GM12878 (cell line): ENCODE measurements at regions not wholly inside any gene's neighbourhood (a gene's known extent, or its start where the extent isn't known, plus 50 kb on each side); places are given as distances from the start of the nearest gene placed in this dataset.

ENCODE experiments used
- CEBPB ChIP-seq, 2 experiments: fragments of 150-350 bp in 1 of 2; IDR thresholded peaks; 2 replicates each; pipeline ENCODE4 v1.6.1; 2012 to 2014; ENCODE audit warnings: low read depth in 2 of 2, low read length in 2 of 2, borderline replicate concordance in 1 of 2, inconsistent platforms in 1 of 2
- EP300 ChIP-seq, 2 experiments: fragments of 150-350 bp in 1 of 2; IDR thresholded peaks; 2 replicates each; pipeline ENCODE4 v1.6.1; 2011 to 2012; ENCODE audit warnings: low read depth in 2 of 2, low read length in 2 of 2, borderline replicate concordance in 1 of 2, improper control_type of control experiment in 1 of 2, inconsistent platforms in 1 of 2; ENCODE audit not compliant: control insufficient read depth in 1 of 2
- JUNB ChIP-seq: IDR thresholded peaks from 2 replicates; pipeline ENCODE4 v1.6.1; 2016; ENCODE audit warnings: antibody characterized with exemption, mild to moderate bottlenecking
- MAX ChIP-seq: IDR thresholded peaks from 2 replicates; pipeline ENCODE4 v1.6.1; 2012; ENCODE audit warnings: low read depth, low read length, improper control_type of control experiment
- NR2C2 ChIP-seq: IDR thresholded peaks from 2 replicates; pipeline ENCODE4 v1.6.1; 2011; ENCODE audit warnings: borderline replicate concordance, low read depth; ENCODE audit not compliant: control insufficient read depth, insufficient read length
- NRF1 ChIP-seq: conservative IDR thresholded peaks from 2 replicates; pipeline ENCODE4 v1.6.1; 2011; ENCODE audit warnings: mild to moderate bottlenecking, low read depth, low read length, improper control_type of control experiment
- REST ChIP-seq: IDR thresholded peaks from 2 replicates; pipeline ENCODE4 v1.6.1; 2012; ENCODE audit warnings: mild to moderate bottlenecking, low read depth, low read length
- YY1 ChIP-seq: IDR thresholded peaks from 2 replicates; pipeline ENCODE4 v1.6.1; 2011; ENCODE audit warnings: low read depth, mild to moderate bottlenecking, low read length
- TF ChIP-seq, protein P1 (sequence below), 3 experiments: IDR thresholded peaks in 2 of 3; conservative IDR thresholded peaks in 1 of 3; 2 replicates each; pipeline ENCODE4 v1.5.1; 2011; ENCODE audit warnings: low read depth in 3 of 3, low read length in 3 of 3, mild to moderate bottlenecking in 3 of 3, control low read depth in 2 of 3, moderate library complexity in 2 of 3, inconsistent platforms in 1 of 3, mixed read lengths in 1 of 3; ENCODE audit not compliant: control insufficient read depth in 2 of 3, insufficient read depth in 1 of 3; ENCODE audit errors: extremely low read depth in 1 of 3
- TF ChIP-seq, protein P2 (sequence below): IDR thresholded peaks from 2 replicates; pipeline ENCODE4 v1.6.1; 2012; ENCODE audit warnings: low read length, inconsistent platforms

DNA sequence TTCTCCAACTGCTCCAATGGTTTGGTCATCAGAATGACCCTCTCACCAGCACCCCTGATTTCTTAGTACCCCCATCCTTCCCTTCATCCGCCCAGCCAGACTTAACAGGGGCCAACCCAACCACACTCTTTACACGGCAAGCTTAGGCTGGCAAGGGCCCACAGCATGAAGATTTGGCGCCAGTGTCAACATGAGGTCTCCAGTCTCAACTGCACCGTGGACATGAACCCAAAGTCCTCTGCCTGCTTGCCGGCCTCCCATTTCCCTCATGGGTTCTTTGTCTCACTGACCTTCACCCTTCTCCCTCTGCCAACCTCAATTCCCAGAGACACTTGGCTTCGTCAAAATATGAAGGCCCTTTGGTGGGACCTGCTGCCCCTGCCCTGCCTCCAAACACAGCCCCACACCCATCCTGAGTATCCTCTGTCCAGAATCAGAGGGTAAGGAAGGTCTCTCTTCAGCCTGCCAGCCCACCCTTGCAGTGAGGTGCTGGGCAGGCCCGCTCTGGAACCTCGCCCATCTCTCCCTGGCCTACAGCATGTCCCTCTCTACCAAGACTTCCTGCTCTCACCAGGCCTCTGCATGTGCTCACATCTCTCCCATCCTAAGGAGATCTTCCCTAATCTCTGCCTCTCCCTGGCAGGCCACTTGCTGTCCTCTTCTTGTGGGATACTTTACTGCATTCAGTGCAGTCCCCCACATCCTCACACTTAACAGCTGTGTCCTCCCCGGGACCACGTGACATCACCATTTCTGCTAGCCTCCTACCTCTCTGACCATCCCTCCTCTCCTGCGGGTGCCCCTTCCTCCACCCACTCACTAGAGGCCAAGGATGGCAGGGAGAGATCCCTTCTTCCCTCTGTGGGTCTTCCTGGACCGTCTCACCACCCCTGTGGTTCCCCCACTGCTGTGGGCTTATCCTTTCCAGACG, 91.7 kb upstream of the ZMIZ1 start:
- TF ChIP-seq MAX: no peak
- TF ChIP-seq, protein P1, sequence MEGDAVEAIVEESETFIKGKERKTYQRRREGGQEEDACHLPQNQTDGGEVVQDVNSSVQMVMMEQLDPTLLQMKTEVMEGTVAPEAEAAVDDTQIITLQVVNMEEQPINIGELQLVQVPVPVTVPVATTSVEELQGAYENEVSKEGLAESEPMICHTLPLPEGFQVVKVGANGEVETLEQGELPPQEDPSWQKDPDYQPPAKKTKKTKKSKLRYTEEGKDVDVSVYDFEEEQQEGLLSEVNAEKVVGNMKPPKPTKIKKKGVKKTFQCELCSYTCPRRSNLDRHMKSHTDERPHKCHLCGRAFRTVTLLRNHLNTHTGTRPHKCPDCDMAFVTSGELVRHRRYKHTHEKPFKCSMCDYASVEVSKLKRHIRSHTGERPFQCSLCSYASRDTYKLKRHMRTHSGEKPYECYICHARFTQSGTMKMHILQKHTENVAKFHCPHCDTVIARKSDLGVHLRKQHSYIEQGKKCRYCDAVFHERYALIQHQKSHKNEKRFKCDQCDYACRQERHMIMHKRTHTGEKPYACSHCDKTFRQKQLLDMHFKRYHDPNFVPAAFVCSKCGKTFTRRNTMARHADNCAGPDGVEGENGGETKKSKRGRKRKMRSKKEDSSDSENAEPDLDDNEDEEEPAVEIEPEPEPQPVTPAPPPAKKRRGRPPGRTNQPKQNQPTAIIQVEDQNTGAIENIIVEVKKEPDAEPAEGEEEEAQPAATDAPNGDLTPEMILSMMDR (IDR thresholded peaks at IDR 0.05 in 2 of 3, conservative IDR thresholded peaks at IDR 0.05 in 1 of 3; ENCODE audit: control insufficient read depth in 2 of 3, extremely low read depth in 1 of 3, insufficient read depth in 1 of 3, low read depth in 3 of 3, low read length in 3 of 3): no peak
- TF ChIP-seq JUNB: no peak
- TF ChIP-seq YY1: no peak
- TF ChIP-seq NR2C2: no peak
- TF ChIP-seq CEBPB (IDR thresholded peaks at IDR 0.05; ENCODE audit: borderline replicate concordance in 1 of 2, low read depth in 2 of 2, low read length in 2 of 2): no peak
- TF ChIP-seq, protein P2, sequence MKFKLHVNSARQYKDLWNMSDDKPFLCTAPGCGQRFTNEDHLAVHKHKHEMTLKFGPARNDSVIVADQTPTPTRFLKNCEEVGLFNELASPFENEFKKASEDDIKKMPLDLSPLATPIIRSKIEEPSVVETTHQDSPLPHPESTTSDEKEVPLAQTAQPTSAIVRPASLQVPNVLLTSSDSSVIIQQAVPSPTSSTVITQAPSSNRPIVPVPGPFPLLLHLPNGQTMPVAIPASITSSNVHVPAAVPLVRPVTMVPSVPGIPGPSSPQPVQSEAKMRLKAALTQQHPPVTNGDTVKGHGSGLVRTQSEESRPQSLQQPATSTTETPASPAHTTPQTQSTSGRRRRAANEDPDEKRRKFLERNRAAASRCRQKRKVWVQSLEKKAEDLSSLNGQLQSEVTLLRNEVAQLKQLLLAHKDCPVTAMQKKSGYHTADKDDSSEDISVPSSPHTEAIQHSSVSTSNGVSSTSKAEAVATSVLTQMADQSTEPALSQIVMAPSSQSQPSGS: no peak
- TF ChIP-seq EP300 (IDR thresholded peaks at IDR 0.05; ENCODE audit: borderline replicate concordance in 1 of 2, control insufficient read depth in 1 of 2, low read depth in 2 of 2, low read length in 2 of 2): no peak
- TF ChIP-seq REST: no peak
- TF ChIP-seq NRF1: no peak
